OCI-LY3 (cell line): ENCODE measurements at regions not wholly inside any gene's neighbourhood (a gene's known extent, or its start where the extent isn't known, plus 50 kb on each side); places are given as distances from the start of the nearest gene placed in this dataset.

Source experiments
- H2AFZ ChIP-seq: fragments of 200-600, 300-600 bp; shearing (Covaris generic); 2 replicates; pipeline ENCODE4 v1.6.0; 2014; ENCODE audit warnings: antibody characterized with exemption, low read depth, low read length
- H3K27ac ChIP-seq: fragments of 200-600, 300-600 bp; sonication (generic); 2 replicates; pipeline ENCODE4 v1.5.1; 2014; ENCODE audit warnings: mild to moderate bottlenecking, low read length, moderate library complexity, mixed read lengths
- H3K27me3 ChIP-seq: fragments of 200-600, 300-600 bp; sonication (generic); 2 replicates; pipeline ENCODE4 v1.6.1; 2014; ENCODE audit warnings: low read depth, low read length, mixed read lengths
- H3K36me3 ChIP-seq: fragments of 200-600, 300-600 bp; sonication (generic); replicated peaks from 2 replicates; pipeline ENCODE3; 2014; ENCODE audit warnings: low read depth, low read length, mixed read lengths
- H3K4me1 ChIP-seq: fragments of 300-600, 200-600 bp; sonication (generic); 2 replicates; pipeline ENCODE4 v1.6.1; 2014; ENCODE audit warnings: low read length, mixed read lengths
- H3K4me2 ChIP-seq: fragments of 200-600, 300-600 bp; sonication (generic); 2 replicates; pipeline ENCODE4 v1.6.1; 2014; ENCODE audit warnings: low read length, mixed read lengths
- H3K4me3 ChIP-seq: fragments of 300-600, 200-600 bp; sonication (generic); 2 replicates; pipeline ENCODE4 v1.5.1; 2014; ENCODE audit warnings: antibody characterized with exemption, mild to moderate bottlenecking, low read length, moderate library complexity
- H3K79me2 ChIP-seq: fragments of 300-600, 200-600 bp; shearing (Covaris generic); 2 replicates; pipeline ENCODE4 v1.6.1; 2014; ENCODE audit warnings: mild to moderate bottlenecking, low read length, mixed read lengths
- H3K9ac ChIP-seq: fragments of 300-600, 200-600 bp; shearing (Covaris generic); 2 replicates; pipeline ENCODE4 v1.6.0; 2014; ENCODE audit warnings: mild to moderate bottlenecking, low read length, moderate library complexity
- H3K9me3 ChIP-seq: fragments of 200-600, 300-600 bp; shearing (Covaris generic); 2 replicates; pipeline ENCODE4 v1.6.1; 2014; ENCODE audit warnings: low read length, mixed read lengths; ENCODE audit not compliant: insufficient read depth
- H4K20me1 ChIP-seq: fragments of 200-600, 300-600 bp; sonication (generic); 2 replicates; pipeline ENCODE4 v1.6.1; 2016; ENCODE audit warnings: low read length, mixed read lengths; ENCODE audit not compliant: insufficient read depth
- EZH2phosphoT487 ChIP-seq: fragments of 200-600 bp; shearing (Covaris generic); IDR thresholded peaks from 2 replicates; pipeline ENCODE4 v1.6.1; 2018; ENCODE audit warnings: antibody characterized with exemption, mixed run types, low read depth
- TF ChIP-seq, protein P1 (sequence below): fragments of 200-600, 300-600 bp; sonication (generic); IDR thresholded peaks from 2 replicates; pipeline ENCODE4 v1.5.1; 2014; ENCODE audit warnings: antibody characterized with exemption, low read length, low read depth

DNA sequence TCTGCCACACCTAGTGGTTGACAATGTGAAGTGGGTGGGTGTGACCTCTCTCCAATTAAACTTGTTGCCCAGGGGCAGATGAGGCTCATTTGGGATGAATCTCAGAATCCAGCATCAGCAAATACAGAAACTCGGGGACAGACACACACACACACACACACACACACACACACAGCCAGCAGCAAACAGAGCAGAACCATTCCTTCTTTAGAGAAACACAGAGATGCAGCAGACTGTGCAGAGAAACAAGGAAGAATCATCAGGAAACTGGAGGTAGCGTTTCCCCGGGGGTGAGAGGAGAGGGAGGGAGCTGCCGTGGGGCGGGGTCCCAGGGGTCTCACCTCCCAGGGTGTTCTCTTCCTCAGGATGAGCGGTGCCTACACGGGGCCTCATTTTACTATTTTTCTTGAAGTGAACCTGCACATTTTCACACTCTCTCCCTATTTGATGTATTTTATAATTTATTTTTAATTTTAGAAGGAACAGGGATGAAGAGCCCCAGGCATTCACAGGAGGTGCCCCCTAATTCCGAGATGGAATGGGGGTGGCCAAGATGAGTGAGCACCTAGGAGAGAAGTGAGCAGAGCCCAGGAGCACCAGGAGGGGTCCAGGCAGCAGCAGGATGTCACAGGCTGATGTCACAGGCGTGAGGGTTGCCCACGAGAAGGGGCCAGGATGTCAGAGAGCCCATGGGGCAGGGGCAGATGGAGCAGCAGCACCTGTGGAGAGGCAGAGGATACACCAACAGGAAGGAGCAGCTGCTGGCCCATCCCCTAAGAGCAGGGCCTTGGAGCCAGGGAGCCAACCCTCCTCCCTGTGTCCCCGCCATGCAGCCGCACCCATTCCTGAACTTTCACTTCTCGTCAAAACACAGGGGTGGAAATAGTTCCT lies 85.3 kb upstream of the PPP2R2D start:
- TF ChIP-seq, protein P1, sequence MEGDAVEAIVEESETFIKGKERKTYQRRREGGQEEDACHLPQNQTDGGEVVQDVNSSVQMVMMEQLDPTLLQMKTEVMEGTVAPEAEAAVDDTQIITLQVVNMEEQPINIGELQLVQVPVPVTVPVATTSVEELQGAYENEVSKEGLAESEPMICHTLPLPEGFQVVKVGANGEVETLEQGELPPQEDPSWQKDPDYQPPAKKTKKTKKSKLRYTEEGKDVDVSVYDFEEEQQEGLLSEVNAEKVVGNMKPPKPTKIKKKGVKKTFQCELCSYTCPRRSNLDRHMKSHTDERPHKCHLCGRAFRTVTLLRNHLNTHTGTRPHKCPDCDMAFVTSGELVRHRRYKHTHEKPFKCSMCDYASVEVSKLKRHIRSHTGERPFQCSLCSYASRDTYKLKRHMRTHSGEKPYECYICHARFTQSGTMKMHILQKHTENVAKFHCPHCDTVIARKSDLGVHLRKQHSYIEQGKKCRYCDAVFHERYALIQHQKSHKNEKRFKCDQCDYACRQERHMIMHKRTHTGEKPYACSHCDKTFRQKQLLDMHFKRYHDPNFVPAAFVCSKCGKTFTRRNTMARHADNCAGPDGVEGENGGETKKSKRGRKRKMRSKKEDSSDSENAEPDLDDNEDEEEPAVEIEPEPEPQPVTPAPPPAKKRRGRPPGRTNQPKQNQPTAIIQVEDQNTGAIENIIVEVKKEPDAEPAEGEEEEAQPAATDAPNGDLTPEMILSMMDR: no peak
- TF ChIP-seq EZH2phosphoT487: no peak
- Histone ChIP-seq H3K36me3 (no peaks in the 10 kb centered on the region), H3K9me3 (no peaks in the 10 kb centered on the region), H3K27ac (no peak overlapping the region), H3K79me2 (no peaks in the 10 kb centered on the region), H2AFZ (no peak overlapping the region), H3K9ac (no peak overlapping the region), H4K20me1 (no peaks in the 10 kb centered on the region), H3K27me3 (no peaks in the 10 kb centered on the region), H3K4me1 (no peaks in the 10 kb centered on the region), H3K4me2 (no peak overlapping the region), H3K4me3 (no peak overlapping the region)

- TF ChIP-seq, protein P1: no peak
- TF ChIP-seq EZH2phosphoT487: no peak
- H3K27ac ChIP-seq: no peak overlapping the region
- H3K9ac ChIP-seq: no peak overlapping the region
- no peak overlapping the region for H3K4me2 ChIP-seq
- H3K36me3 ChIP-seq: no peaks in the 10 kb centered on the region
- H2AFZ ChIP-seq: no peak overlapping the region
- no peak overlapping the region for H3K4me3 ChIP-seq
- H3K4me1 ChIP-seq: no peaks in the 10 kb centered on the region
- H3K9me3 ChIP-seq: no peaks in the 10 kb centered on the region
- no peaks in the 10 kb centered on the region for H3K79me2 ChIP-seq
- H3K27me3 ChIP-seq: no peaks in the 10 kb centered on the region
- H4K20me1 ChIP-seq: no peaks in the 10 kb centered on the region
Measured at GRCh38 chr10:131816157-131816775, 84.5 kb upstream of the PPP2R2D start.

DNA sequence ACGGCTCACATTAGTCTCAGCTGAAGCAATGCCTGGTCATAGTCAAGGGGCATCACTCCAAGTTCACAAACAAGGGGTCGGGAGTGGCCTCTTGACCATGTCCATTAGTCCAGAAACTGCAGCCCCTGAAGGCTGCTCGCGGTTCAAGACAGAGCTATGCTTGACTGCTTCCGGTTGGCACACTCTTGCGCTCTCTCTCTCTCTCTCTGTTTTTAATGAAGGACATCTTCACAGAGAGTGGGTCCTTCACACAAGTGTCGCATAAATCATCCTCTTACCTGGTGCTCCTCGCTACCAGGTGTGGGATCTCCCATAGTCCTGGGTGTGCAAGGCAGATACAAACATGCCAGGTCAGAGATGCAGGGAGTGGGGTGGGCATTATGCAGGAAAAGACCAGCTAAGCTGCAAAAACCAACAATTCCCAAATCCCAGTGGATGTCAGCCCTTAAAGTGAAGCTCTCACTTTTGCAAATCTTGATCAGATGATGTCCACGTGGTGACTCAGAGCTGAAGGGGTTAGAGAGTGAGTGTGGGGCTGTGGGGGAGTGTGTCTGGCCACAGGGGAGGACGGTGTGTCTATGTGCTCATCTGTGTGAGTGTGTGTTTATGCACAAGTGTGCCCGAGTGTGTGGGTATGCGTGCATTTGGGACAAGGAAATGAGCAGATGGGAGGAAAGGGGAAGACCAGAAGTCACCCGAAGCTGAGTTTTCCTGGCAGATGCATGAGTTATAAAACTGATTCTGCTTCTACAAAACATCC lies 83.7 kb upstream of the PPP2R2D start:
- Histone ChIP-seq H3K4me1 (no peaks in the 10 kb centered on the region), H3K4me2 (no peak overlapping the region), H2AFZ (no peak overlapping the region), H3K4me3 (no peak overlapping the region), H3K79me2 (no peaks in the 10 kb centered on the region), H3K36me3 (no peaks in the 10 kb centered on the region), H3K9ac (no peak overlapping the region), H3K27ac (no peak overlapping the region), H3K27me3 (no peaks in the 10 kb centered on the region), H4K20me1 (no peaks in the 10 kb centered on the region), H3K9me3 (no peaks in the 10 kb centered on the region)
- no peak for TF ChIP-seq EZH2phosphoT487
- TF ChIP-seq, protein P1: no peak
